ENCODE measurements at regions not wholly inside any gene's neighbourhood (a gene's known extent, or its start where the extent isn't known, plus 50 kb on each side); places are given as distances from the start of the nearest gene placed in this dataset.
"Not testable (repeated sequence)": the region's sequence is repeated elsewhere in the genome, so short reads cannot be mapped to it uniquely, and the experiment has no call there.

DNA sequence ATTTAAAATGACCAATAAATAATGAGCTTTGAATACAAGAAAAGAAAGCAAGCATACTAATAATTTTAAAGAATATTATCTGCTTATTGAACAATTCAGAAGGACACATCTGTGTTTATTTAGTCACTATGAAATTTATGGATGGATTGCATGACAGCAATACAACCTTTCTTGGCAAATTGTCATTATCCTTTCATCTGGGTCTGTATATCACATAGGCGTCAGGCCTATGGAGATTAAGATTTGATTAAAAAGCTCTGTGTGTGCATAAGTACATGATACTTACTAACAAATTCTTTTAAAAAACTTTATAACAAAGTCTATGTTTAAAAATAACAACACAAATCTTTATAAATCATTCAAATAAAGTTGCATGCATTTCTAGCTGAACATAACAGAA, 1394.4 kb downstream of the KHDRBS2 start:
- Histone ChIP-seq H3K4me1 (ENCODE audit: control insufficient read depth, insufficient read depth, low read length) (no peaks in the 10 kb centered on the region), H3K36me3 (ENCODE audit: control insufficient read depth, insufficient read depth, low read length) (no peaks in the 10 kb centered on the region), H3K27me3 (ENCODE audit: control insufficient read depth, insufficient read depth, low read length) (no peaks in the 10 kb centered on the region), H3K27ac (ENCODE audit: low read length) (no peak overlapping the region), H3K9me3 (ENCODE audit: control insufficient read depth, insufficient read depth, low read depth, low read length) (no peaks in the 10 kb centered on the region), H3K4me3 (ENCODE audit: low read depth in 2 of 2, low read length in 2 of 2) (no peak overlapping the region)
- CTCF ChIA-PET, result no interaction called here
- in situ Hi-C loops (cut with HindIII; ENCODE audit: low pct_unique_long_range_greater_than_20kb, low sequenced_read_pairs), result no loop called here
- TF ChIP-seq TCF7L2 (IDR thresholded peaks at IDR 0.05; ENCODE audit: low read depth, low read length) (no peak), SIN3A (IDR thresholded peaks at IDR 0.05; ENCODE audit: borderline replicate concordance, insufficient read depth, low read depth, low read length) (no peak), POLR2AphosphoS5 (IDR thresholded peaks at IDR 0.05; ENCODE audit: low read depth, low read length) (no peak)
- TF ChIP-seq, protein P1, sequence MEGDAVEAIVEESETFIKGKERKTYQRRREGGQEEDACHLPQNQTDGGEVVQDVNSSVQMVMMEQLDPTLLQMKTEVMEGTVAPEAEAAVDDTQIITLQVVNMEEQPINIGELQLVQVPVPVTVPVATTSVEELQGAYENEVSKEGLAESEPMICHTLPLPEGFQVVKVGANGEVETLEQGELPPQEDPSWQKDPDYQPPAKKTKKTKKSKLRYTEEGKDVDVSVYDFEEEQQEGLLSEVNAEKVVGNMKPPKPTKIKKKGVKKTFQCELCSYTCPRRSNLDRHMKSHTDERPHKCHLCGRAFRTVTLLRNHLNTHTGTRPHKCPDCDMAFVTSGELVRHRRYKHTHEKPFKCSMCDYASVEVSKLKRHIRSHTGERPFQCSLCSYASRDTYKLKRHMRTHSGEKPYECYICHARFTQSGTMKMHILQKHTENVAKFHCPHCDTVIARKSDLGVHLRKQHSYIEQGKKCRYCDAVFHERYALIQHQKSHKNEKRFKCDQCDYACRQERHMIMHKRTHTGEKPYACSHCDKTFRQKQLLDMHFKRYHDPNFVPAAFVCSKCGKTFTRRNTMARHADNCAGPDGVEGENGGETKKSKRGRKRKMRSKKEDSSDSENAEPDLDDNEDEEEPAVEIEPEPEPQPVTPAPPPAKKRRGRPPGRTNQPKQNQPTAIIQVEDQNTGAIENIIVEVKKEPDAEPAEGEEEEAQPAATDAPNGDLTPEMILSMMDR (IDR thresholded peaks at IDR 0.05), result no peak
- TF ChIP-seq, protein P2, sequence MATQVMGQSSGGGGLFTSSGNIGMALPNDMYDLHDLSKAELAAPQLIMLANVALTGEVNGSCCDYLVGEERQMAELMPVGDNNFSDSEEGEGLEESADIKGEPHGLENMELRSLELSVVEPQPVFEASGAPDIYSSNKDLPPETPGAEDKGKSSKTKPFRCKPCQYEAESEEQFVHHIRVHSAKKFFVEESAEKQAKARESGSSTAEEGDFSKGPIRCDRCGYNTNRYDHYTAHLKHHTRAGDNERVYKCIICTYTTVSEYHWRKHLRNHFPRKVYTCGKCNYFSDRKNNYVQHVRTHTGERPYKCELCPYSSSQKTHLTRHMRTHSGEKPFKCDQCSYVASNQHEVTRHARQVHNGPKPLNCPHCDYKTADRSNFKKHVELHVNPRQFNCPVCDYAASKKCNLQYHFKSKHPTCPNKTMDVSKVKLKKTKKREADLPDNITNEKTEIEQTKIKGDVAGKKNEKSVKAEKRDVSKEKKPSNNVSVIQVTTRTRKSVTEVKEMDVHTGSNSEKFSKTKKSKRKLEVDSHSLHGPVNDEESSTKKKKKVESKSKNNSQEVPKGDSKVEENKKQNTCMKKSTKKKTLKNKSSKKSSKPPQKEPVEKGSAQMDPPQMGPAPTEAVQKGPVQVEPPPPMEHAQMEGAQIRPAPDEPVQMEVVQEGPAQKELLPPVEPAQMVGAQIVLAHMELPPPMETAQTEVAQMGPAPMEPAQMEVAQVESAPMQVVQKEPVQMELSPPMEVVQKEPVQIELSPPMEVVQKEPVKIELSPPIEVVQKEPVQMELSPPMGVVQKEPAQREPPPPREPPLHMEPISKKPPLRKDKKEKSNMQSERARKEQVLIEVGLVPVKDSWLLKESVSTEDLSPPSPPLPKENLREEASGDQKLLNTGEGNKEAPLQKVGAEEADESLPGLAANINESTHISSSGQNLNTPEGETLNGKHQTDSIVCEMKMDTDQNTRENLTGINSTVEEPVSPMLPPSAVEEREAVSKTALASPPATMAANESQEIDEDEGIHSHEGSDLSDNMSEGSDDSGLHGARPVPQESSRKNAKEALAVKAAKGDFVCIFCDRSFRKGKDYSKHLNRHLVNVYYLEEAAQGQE (IDR thresholded peaks at IDR 0.05; ENCODE audit: insufficient read depth in 1 of 2, low read depth in 2 of 2, low read length in 1 of 2), result no peak
- DNase-seq (ENCODE audit: low read depth, low spot score) (no peak), ATAC-seq (no peak)
- no TSS peak for BruUV-seq (replicated peaks)
- POLR2A ChIA-PET, result no interaction called here
- intact Hi-C loops (cut with micrococcal nuclease; ENCODE audit: unreplicated experiment), result no loop called here

DNA sequence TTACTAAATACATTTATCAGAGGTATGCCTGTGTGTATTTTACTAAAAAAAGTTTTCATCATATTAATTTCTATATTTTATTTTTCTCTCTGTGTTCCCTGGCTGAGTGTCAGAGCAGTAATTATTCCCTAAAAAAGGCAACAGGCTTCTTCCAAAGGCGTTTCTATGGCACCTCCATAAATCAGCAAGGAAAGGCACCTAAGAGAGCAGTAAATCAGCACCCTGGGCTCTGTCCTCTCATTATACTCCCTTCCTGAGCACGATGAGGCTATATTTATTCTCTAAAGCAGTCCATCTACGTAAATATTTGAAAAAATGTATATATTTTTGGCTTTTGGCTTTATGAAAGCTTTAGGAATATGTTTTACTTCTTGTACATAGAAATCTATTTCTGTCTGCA, 1408.6 kb downstream of the KHDRBS2 start:
- BruUV-seq (replicated peaks); DNase-seq (ENCODE audit: low read depth, low spot score); intact Hi-C loops (cut with micrococcal nuclease; ENCODE audit: unreplicated experiment); CTCF ChIA-PET; H3K27me3 ChIP-seq (ENCODE audit: control insufficient read depth, insufficient read depth, low read length); H3K9me3 ChIP-seq (ENCODE audit: control insufficient read depth, insufficient read depth, low read depth, low read length); in situ Hi-C loops (cut with HindIII; ENCODE audit: low pct_unique_long_range_greater_than_20kb, low sequenced_read_pairs); H3K4me3 ChIP-seq (ENCODE audit: low read depth in 2 of 2, low read length in 2 of 2); H3K4me1 ChIP-seq (ENCODE audit: control insufficient read depth, insufficient read depth, low read length); H3K27ac ChIP-seq (ENCODE audit: low read length); H3K36me3 ChIP-seq (ENCODE audit: control insufficient read depth, insufficient read depth, low read length); POLR2A ChIA-PET; ATAC-seq: not testable (repeated sequence)

DNA sequence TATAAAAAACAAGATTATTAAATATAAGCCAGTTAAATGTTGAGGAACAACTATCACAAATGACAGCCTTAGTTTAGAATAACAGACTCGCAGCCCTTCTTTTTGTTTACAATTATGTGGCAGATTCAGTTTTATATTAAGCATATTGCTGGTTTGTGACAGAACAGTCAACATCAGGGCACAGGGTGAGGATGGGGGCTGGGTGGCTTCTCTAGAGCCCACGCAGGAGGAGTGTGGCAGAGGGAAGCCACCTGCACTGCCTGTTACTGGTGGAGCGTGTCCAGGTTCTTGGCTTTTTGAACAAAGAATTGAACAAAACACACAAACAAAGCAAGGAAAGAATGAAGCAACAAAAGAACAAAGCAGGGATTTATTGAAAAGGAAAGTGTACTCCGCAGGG, 1415.2 kb downstream of the KHDRBS2 start:
- POLR2A ChIA-PET; CTCF ChIA-PET; DNase-seq (ENCODE audit: low read depth, low spot score); H3K36me3 ChIP-seq (ENCODE audit: control insufficient read depth, insufficient read depth, low read length); intact Hi-C loops (cut with micrococcal nuclease; ENCODE audit: unreplicated experiment); in situ Hi-C loops (cut with HindIII; ENCODE audit: low pct_unique_long_range_greater_than_20kb, low sequenced_read_pairs); H3K4me1 ChIP-seq (ENCODE audit: control insufficient read depth, insufficient read depth, low read length); ATAC-seq; BruUV-seq (replicated peaks); H3K4me3 ChIP-seq (ENCODE audit: low read depth in 2 of 2, low read length in 2 of 2); H3K27ac ChIP-seq (ENCODE audit: low read length); H3K9me3 ChIP-seq (ENCODE audit: control insufficient read depth, insufficient read depth, low read depth, low read length); H3K27me3 ChIP-seq (ENCODE audit: control insufficient read depth, insufficient read depth, low read length): not testable (repeated sequence)
